H9 (cell line): ENCODE measurements at regions not wholly inside any gene's neighbourhood (a gene's known extent, or its start where the extent isn't known, plus 50 kb on each side); places are given as distances from the start of the nearest gene placed in this dataset.

Experiments
- DNase-seq: peaks from one replicate; pipeline ENCODE4 v3.0.0-alpha.2; 2017
- H2AFZ ChIP-seq: one replicate; pipeline ENCODE4 v1.6.1; 2013; ENCODE audit warnings: mild to moderate bottlenecking, low read length, control low read depth, moderate library complexity
- H2AK5ac ChIP-seq: 2 replicates; pipeline ENCODE4 v1.6.1; 2013; ENCODE audit warnings: low read length, control low read depth, mixed read lengths; ENCODE audit not compliant: insufficient read length
- H2BK120ac ChIP-seq: one replicate; pipeline ENCODE4 v1.6.1; 2013; ENCODE audit warnings: low read depth, mild to moderate bottlenecking, low read length, control low read depth, inconsistent platforms; ENCODE audit not compliant: poor library complexity, severe bottlenecking
- H2BK12ac ChIP-seq: 2 replicates; pipeline ENCODE4 v1.6.1; 2013; ENCODE audit warnings: low read length, control low read depth, mixed read lengths, low read depth; ENCODE audit not compliant: insufficient read length
- H2BK15ac ChIP-seq: 2 replicates; pipeline ENCODE4 v1.6.1; 2013; ENCODE audit warnings: low read depth, low read length, control low read depth
- H2BK20ac ChIP-seq: one replicate; pipeline ENCODE4 v1.6.1; 2013; ENCODE audit warnings: low read depth, mild to moderate bottlenecking, low read length, control low read depth, inconsistent platforms; ENCODE audit not compliant: poor library complexity, severe bottlenecking
- H2BK5ac ChIP-seq: 2 replicates; pipeline ENCODE4 v1.6.1; 2013; ENCODE audit warnings: low read length, control low read depth, mixed read lengths; ENCODE audit not compliant: insufficient read length
- H3K14ac ChIP-seq: 2 replicates; pipeline ENCODE4 v1.6.1; 2013; ENCODE audit warnings: low read length, control low read depth; ENCODE audit not compliant: insufficient read depth
- H3K18ac ChIP-seq: 2 replicates; pipeline ENCODE4 v1.6.1; 2013; ENCODE audit warnings: low read depth, mild to moderate bottlenecking, mixed read lengths, low read length, control low read depth; ENCODE audit not compliant: insufficient read length
- H3K23ac ChIP-seq: 2 replicates; pipeline ENCODE4 v1.6.1; 2013; ENCODE audit warnings: low read length, control low read depth, mixed read lengths, low read depth; ENCODE audit not compliant: insufficient read length
- H3K23me2 ChIP-seq: 2 replicates; pipeline ENCODE4 v1.6.1; 2013; ENCODE audit warnings: low read depth, mild to moderate bottlenecking, mixed read lengths, low read length, control low read depth; ENCODE audit not compliant: insufficient read length, poor library complexity, severe bottlenecking
- H3K27ac ChIP-seq: 2 replicates; pipeline ENCODE4 v1.5.1; 2013; ENCODE audit warnings: low read length, control low read depth, mixed read lengths, low read depth; ENCODE audit not compliant: insufficient read length
- H3K27me3 ChIP-seq: 2 replicates; pipeline ENCODE4 v1.6.1; 2013; ENCODE audit warnings: low read length, control low read depth, inconsistent platforms; ENCODE audit not compliant: insufficient read depth
- H3K4ac ChIP-seq: 2 replicates; pipeline ENCODE4 v1.6.1; 2013; ENCODE audit warnings: low read depth, mild to moderate bottlenecking, control low read depth, inconsistent platforms, low read length, moderate library complexity
- H3K4me1 ChIP-seq: 2 replicates; pipeline ENCODE4 v1.6.1; 2013; ENCODE audit warnings: low read length, control low read depth, inconsistent platforms; ENCODE audit not compliant: insufficient read depth
- H3K4me2 ChIP-seq: 2 replicates; pipeline ENCODE4 v1.6.1; 2013; ENCODE audit warnings: low read length, control low read depth, mixed read lengths; ENCODE audit not compliant: insufficient read length, insufficient read depth
- H3K56ac ChIP-seq: 2 replicates; pipeline ENCODE4 v1.6.1; 2013; ENCODE audit warnings: low read depth, mild to moderate bottlenecking, mixed read lengths, low read length, control low read depth; ENCODE audit not compliant: insufficient read length
- H3K79me1 ChIP-seq: 2 replicates; pipeline ENCODE4 v1.6.1; 2013; ENCODE audit warnings: low read depth, mild to moderate bottlenecking, moderate library complexity, low read length, control low read depth, inconsistent platforms; ENCODE audit not compliant: insufficient read depth, poor library complexity, severe bottlenecking
- H3K79me2 ChIP-seq: 2 replicates; pipeline ENCODE4 v1.6.1; 2013; ENCODE audit warnings: low read length, control low read depth, inconsistent platforms; ENCODE audit not compliant: insufficient read depth
- H3K9ac ChIP-seq: 2 replicates; pipeline ENCODE4 v1.6.1; 2013; ENCODE audit warnings: low read length, control low read depth, mixed read lengths; ENCODE audit not compliant: insufficient read length; ENCODE audit errors: extremely low read depth
- H3K9me3 ChIP-seq: one replicate; pipeline ENCODE4 v1.6.1; 2013; ENCODE audit warnings: low read depth, low read length, inconsistent platforms; ENCODE audit not compliant: control insufficient read depth
- H3T11ph ChIP-seq: one replicate; pipeline ENCODE4 v1.6.1; 2013; ENCODE audit warnings: mild to moderate bottlenecking, low read length, control low read depth, inconsistent platforms
- H4K20me1 ChIP-seq: one replicate; pipeline ENCODE4 v1.6.1; 2013; ENCODE audit not compliant: control insufficient read depth, insufficient read length, insufficient read depth
- H4K5ac ChIP-seq: 2 replicates; pipeline ENCODE4 v1.6.1; 2013; ENCODE audit warnings: low read depth, mild to moderate bottlenecking, mixed read lengths, low read length, control low read depth; ENCODE audit not compliant: insufficient read length
- H4K8ac ChIP-seq: replicated peaks from 2 replicates; pipeline ENCODE4 v1.6.1; 2013; ENCODE audit warnings: low read length, control low read depth, mixed read lengths, low read depth; ENCODE audit not compliant: insufficient read length
- H4K91ac ChIP-seq: 2 replicates; pipeline ENCODE4 v1.6.1; 2013; ENCODE audit warnings: low read depth, mild to moderate bottlenecking, moderate library complexity, mixed read lengths, low read length, control low read depth; ENCODE audit not compliant: insufficient read length
- H3K27ac Mint-ChIP-seq, 3 experiments: 2 replicates in 2 of 3; 3 replicates in 1 of 3; pipeline ENCODE4 v1.8.0; 2020 to 2021; ENCODE audit warnings: mixed read lengths in 3 of 3, mild to moderate bottlenecking in 1 of 3, moderate library complexity in 1 of 3
- H3K27me3 Mint-ChIP-seq: 2 replicates; pipeline ENCODE4 v1.8.0; 2021; ENCODE audit warnings: low read depth, mild to moderate bottlenecking, moderate library complexity, mixed read lengths
- H3K36me3 Mint-ChIP-seq, 3 experiments: 2 replicates in 2 of 3; 3 replicates in 1 of 3; pipeline ENCODE4 v1.8.0; 2020 to 2021; ENCODE audit warnings: low read depth in 3 of 3, mixed read lengths in 3 of 3; ENCODE audit not compliant: insufficient read depth in 1 of 3
- H3K4me1 Mint-ChIP-seq, 2 experiments: 2 replicates each; pipeline ENCODE4 v1.8.0; 2020; ENCODE audit warnings: mixed read lengths in 2 of 2
- H3K4me3 Mint-ChIP-seq, 2 experiments: 2 replicates in 1 of 2; 3 replicates in 1 of 2; pipeline ENCODE4 v1.8.0; 2020 to 2021; ENCODE audit warnings: mild to moderate bottlenecking in 2 of 2, mixed read lengths in 2 of 2, moderate library complexity in 1 of 2
- H3K9me3 Mint-ChIP-seq, 2 experiments: 2 replicates in 1 of 2; 3 replicates in 1 of 2; pipeline ENCODE4 v1.8.0; 2020; ENCODE audit warnings: mild to moderate bottlenecking in 2 of 2, mixed read lengths in 2 of 2, moderate library complexity in 1 of 2
- WGBS: extraction: QIAGEN DNeasy Blood & Tissue Kit; methylation state at CpG from one replicate; pipeline ENCODE4 v1.1.7; 2013; ENCODE audit warnings: missing lambda C conversion rate, low lambda C conversion rate, mixed read lengths; ENCODE audit not compliant: insufficient read length; ENCODE audit errors: extremely low coverage; 5-methylcytosine and 5-hydroxymethylcytosine counted together
- TF ChIP-seq, protein P1 (sequence below): fragments of 200-600 bp; sonication (generic); conservative IDR thresholded peaks from 3 replicates; pipeline ENCODE4 v1.8.0; 2021; ENCODE audit warnings: antibody characterized with exemption, mild to moderate bottlenecking

DNA sequence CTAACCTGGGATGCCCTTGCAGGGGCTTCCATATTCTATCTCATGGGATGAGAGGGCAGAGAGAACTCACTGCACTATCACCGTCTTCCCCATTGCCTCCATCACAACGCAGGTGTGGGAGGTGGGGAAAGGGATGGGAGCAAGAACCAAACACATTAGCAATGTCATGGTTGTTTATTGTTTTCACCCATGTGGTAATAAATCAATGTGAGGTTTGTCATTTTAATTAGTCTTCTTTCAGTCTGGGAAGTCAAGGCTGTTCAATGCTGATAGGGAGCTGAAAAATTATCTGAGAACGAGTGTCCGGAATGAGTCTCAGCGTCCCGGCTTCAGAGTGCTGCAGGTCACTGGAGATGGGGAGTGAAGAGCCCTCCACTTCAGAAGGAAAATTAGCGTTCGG is 268.5 kb downstream of the DUSP10 start:
- Histone ChIP-seq H2BK120ac (no peak overlapping the region), H4K8ac (no peak overlapping the region), H4K20me1 (no peaks in the 10 kb centered on the region), H3K18ac (no peak overlapping the region), H3K79me2 (no peaks in the 10 kb centered on the region), H3K9ac (no peak overlapping the region), H4K91ac (no peak overlapping the region), H2AK5ac (no peak overlapping the region), H4K5ac (no peak overlapping the region), H3K27ac (no peak overlapping the region), H3K23me2 (no peaks in the 10 kb centered on the region), H2AFZ (no peak overlapping the region), H3K14ac (no peak overlapping the region), H3K4me2 (no peak overlapping the region), H2BK12ac (no peak overlapping the region), H2BK5ac (no peak overlapping the region), H2BK20ac (no peak overlapping the region), H3K56ac (no peak overlapping the region), H3K4me1 (no peaks in the 10 kb centered on the region), H3K23ac (no peak overlapping the region), H3K9me3 (no peaks in the 10 kb centered on the region), H3K4ac (no peak overlapping the region), H2BK15ac (no peak overlapping the region), H3T11ph (no peak overlapping the region), H3K27me3 (no peaks in the 10 kb centered on the region), H3K79me1 (no peaks in the 10 kb centered on the region)
- no CpG with 5 or more reads among the region's 8 CpGs for WGBS
- no peak overlapping the region for H3K4me3 Mint-ChIP-seq
- H3K9me3 Mint-ChIP-seq, result no peaks in the 10 kb centered on the region
- H3K27me3 Mint-ChIP-seq, result no peaks in the 10 kb centered on the region
- H3K27ac Mint-ChIP-seq, result peak overlapping the region in 1 of 3 experiments; percentile 30; a peak in 2 of 7 replicates
- TF ChIP-seq, protein P1, sequence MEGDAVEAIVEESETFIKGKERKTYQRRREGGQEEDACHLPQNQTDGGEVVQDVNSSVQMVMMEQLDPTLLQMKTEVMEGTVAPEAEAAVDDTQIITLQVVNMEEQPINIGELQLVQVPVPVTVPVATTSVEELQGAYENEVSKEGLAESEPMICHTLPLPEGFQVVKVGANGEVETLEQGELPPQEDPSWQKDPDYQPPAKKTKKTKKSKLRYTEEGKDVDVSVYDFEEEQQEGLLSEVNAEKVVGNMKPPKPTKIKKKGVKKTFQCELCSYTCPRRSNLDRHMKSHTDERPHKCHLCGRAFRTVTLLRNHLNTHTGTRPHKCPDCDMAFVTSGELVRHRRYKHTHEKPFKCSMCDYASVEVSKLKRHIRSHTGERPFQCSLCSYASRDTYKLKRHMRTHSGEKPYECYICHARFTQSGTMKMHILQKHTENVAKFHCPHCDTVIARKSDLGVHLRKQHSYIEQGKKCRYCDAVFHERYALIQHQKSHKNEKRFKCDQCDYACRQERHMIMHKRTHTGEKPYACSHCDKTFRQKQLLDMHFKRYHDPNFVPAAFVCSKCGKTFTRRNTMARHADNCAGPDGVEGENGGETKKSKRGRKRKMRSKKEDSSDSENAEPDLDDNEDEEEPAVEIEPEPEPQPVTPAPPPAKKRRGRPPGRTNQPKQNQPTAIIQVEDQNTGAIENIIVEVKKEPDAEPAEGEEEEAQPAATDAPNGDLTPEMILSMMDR, result no peak
- no peaks in the 10 kb centered on the region for H3K36me3 Mint-ChIP-seq
- H3K4me1 Mint-ChIP-seq, result no peaks in the 10 kb centered on the region
- no peak for DNase-seq
